GM13977 (cell line): ENCODE measurements at regions not wholly inside any gene's neighbourhood (a gene's known extent, or its start where the extent isn't known, plus 50 kb on each side); places are given as distances from the start of the nearest gene placed in this dataset.

Experiments used
- DNase-seq: peaks from one replicate; pipeline ENCODE4 v3.0.0; 2012; ENCODE audit warnings: low spot score
- in situ Hi-C: fragments of 300-500 bp; cut with MboI; formaldehyde crosslinking; loops from one replicate; pipeline ENCODE4 v1.12.0; 2022; ENCODE audit warnings: low sequenced_read_pairs, low pct_unique_long_range_greater_than_20kb, mixed read lengths, inconsistent platforms; ENCODE audit not compliant: unreplicated experiment
- TF ChIP-seq, protein P1 (sequence below): IDR thresholded peaks from 2 replicates; pipeline ENCODE4 v1.5.1; 2012; ENCODE audit warnings: mild to moderate bottlenecking, control low read depth; ENCODE audit not compliant: insufficient read depth; ENCODE audit errors: extremely low read depth, missing control alignments

DNA sequence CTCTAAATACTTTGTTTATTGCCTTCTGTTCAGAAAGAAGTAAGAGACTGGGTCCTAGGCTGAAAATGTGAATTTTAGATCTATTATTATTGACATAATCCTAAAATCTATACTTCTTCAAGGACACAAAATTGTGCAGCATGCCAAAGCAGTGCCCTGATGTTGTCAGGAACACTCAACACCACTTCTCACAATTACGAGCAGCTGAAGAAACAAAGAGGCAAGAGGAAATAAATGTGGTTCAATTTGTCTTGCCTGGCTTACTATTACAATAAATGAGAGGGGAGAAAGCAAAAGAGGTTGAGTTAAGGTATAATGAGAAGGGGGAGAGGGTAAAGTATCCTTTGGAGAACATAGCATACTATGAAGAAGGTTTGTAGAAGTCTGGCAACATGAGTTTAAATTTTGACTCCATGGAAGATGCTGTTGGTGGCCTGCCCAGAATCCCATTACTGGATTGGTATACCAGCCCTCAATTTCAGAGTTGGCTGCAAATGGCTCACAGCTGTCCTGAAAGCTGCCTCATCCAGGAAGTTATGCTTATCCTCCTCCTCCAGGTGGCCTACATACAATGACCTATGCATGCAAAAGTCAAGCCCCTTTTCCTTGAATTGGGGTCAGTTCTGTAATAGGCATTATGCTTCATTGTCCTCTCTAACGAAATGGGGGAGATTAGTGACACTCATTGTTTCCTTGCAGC is 274.6 kb upstream of the SMIM30 start:
- TF ChIP-seq, protein P1, sequence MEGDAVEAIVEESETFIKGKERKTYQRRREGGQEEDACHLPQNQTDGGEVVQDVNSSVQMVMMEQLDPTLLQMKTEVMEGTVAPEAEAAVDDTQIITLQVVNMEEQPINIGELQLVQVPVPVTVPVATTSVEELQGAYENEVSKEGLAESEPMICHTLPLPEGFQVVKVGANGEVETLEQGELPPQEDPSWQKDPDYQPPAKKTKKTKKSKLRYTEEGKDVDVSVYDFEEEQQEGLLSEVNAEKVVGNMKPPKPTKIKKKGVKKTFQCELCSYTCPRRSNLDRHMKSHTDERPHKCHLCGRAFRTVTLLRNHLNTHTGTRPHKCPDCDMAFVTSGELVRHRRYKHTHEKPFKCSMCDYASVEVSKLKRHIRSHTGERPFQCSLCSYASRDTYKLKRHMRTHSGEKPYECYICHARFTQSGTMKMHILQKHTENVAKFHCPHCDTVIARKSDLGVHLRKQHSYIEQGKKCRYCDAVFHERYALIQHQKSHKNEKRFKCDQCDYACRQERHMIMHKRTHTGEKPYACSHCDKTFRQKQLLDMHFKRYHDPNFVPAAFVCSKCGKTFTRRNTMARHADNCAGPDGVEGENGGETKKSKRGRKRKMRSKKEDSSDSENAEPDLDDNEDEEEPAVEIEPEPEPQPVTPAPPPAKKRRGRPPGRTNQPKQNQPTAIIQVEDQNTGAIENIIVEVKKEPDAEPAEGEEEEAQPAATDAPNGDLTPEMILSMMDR, result no peak
- in situ Hi-C loops, result no loop called here
- no peak for DNase-seq

DNA sequence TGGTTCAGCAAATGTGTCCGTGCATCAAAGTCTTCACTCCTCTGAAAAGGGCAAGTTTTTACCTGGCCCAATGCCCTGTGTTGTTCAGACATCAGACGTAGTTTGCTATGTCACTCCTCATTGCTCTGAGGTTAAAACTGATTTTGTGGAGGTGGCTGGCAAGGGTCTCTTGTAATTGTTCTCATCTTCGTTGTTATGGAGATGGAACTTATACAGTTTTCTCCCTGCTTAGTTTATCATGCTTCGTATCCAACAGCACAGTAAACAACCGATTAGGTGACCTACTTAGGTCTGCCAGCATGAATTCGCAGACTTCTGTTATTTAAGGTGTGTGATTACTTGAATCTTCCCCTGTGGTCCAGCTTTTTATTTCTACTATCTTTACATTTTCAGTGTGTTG is 274.1 kb upstream of the SMIM30 start:
- TF ChIP-seq, protein P1, result no peak
- DNase-seq, result no peak
- in situ Hi-C loops, result no loop called here

DNA sequence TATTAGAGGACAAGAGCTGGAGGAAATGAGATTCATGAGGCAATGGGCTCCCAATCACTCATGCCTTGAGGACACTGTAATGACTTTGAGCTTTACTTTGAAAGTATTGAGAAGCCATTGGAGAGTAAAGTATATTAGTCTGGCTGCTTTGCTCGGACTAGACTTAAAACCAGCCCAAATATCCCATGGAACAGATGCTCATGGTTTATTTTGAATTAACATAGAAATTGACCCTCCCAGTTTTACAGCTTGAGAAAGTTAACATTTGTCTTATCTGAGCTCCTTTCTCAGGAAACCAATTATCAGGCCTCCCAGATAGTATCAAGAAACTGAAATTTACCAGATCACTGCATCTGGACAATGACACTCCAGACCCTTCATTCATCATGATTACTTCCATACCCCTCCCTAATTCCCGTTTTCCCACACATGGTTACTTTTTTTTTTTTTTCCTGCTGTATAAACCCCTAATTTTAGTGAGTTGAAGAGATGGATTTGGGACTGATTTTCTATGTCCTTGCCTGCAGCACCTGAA is 270.8 kb upstream of the SMIM30 start:
- in situ Hi-C loops, result no loop called here
- TF ChIP-seq, protein P1, result no peak
- no peak for DNase-seq

DNA sequence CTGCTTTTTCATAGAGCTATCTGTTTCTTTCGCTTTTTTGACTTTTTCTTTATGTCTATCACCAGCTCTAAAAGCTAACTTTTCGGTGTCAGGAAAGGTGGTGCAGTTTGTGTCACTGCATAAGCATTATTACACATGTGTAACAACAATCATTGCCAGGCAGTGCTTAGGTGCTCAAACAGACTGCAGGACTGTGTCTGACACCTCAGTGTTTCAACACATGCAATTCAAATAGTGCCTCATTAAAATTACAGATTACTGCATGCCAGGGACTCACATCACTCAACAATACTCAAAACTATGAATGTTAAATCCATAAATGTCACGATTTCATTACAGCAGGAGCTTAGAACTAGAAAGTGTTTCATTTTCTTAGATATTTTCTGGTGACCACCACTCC is 265.3 kb upstream of the SMIM30 start:
- in situ Hi-C loops, result no loop called here
- no peak for DNase-seq
- TF ChIP-seq, protein P1, result no peak

DNA sequence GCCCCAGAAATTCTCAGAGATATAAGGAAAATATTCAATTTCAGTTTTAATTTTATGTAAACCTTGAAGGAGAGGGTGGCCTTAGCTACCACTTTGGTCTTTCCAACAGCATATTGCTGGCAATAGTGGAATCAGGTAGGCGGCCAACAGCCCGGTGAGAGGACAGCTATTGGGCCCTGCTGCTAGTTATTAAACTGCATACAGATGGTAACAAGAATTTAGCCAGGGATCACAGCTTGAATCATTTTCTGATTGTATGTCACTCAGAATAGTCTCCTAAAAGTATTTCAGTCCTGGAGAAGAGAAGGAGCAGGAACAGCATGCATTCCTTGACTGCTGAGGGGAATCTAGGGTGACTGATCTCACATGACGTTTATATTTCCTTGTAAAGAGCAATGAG is 261.4 kb upstream of the SMIM30 start:
- in situ Hi-C loops, result no loop called here
- DNase-seq, result no peak
- TF ChIP-seq, protein P1, result no peak

DNA sequence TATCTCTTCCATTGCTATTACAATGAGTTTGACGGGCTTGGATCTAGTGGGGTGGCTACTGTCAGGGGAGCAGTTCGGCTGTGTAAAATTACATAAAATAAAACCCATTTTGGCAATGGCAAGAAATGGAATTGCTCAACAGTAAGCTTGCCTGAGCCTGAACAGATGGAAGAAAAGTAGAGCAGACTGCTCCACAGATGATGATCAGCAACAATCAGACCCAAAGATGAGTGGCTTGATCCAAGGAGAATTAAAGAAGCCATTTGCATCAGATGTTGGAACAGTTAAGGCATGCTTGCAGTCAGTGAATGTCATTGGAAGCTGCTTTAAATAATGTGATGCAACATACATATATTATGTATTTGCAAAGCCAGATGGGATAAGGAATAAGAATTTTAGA is 256.6 kb upstream of the SMIM30 start:
- DNase-seq, result no peak
- TF ChIP-seq, protein P1, result no peak
- in situ Hi-C loops, result no loop called here
